ENCODE measurements at regions not wholly inside any gene's neighbourhood (a gene's known extent, or its start where the extent isn't known, plus 50 kb on each side); places are given as distances from the start of the nearest gene placed in this dataset.

GRCh38 chr4:3388471-3389232, 53.1 kb upstream of the HGFAC start:
- intact Hi-C loops (cut with micrococcal nuclease) (loop anchor here (1.0 to 5.0 kb wide), 3 partner anchors 34 to 49 kb away; no protein-coding TSS in a partner anchor), dilution Hi-C loops (cut with MboI; ENCODE audit: extremely low pct_ligation_motif_present, low sequenced_read_pairs) (no loop called here)
- ChIA-PET POLR2A (no interaction called here), CTCF (interaction anchor here (1.0 to 2.5 kb wide), 5 partner anchors 13 to 70 kb away, joined by 3 to 15 read pairs (median 3); no protein-coding TSS in a partner anchor)
- Histone ChIP-seq H2AFZ (ENCODE audit: low read depth, low read length) (no peak overlapping the region), H3K36me3 (ENCODE audit: control insufficient read depth in 2 of 2, extremely low read depth in 1 of 2, insufficient read depth in 2 of 2, low read length in 2 of 2) (no peaks in the 10 kb centered on the region), H4K20me1 (replicated peaks; ENCODE audit: control insufficient read depth, extremely low read depth, insufficient read depth, low read length) (no peaks in the 10 kb centered on the region), H3K4me1 (ENCODE audit: control insufficient read depth, extremely low read depth, insufficient read depth, low read length) (peaks cover 37% of the 10 kb centered on the region), H3K9ac (replicated peaks; ENCODE audit: extremely low read depth, insufficient read depth, low read length) (peak overlapping the region; percentile 38), H3K9me3 (replicated peaks; ENCODE audit: control insufficient read depth, insufficient read depth, low read length) (no peaks in the 10 kb centered on the region), H3K9me1 (replicated peaks; ENCODE audit: control insufficient read depth, extremely low read depth, insufficient read depth, low read length) (no peaks in the 10 kb centered on the region), H3K27me3 (ENCODE audit: control insufficient read depth in 2 of 2, insufficient read depth in 2 of 2, low read length in 2 of 2) (no peaks in the 10 kb centered on the region), H3K4me2 (ENCODE audit: insufficient read depth, low read length) (peak overlapping the region; percentile 71), H3K27ac (ENCODE audit: insufficient read depth, low read depth, low read length) (peak overlapping the region; percentile 24), H3K4me3 (replicated peaks in 1 of 3; ENCODE audit: insufficient read depth in 1 of 3, low read depth in 1 of 3, low read length in 3 of 3) (peak overlapping the region in 1 of 3 experiments; percentile 30), H3K79me2 (ENCODE audit: control insufficient read depth, insufficient read depth, low read length) (peaks cover 5% of the 10 kb centered on the region)
- DNase-seq (ENCODE audit: low read depth, low spot score) = peak; percentile 35
- TF ChIP-seq GATA2 (IDR thresholded peaks at IDR 0.05; ENCODE audit: insufficient read depth, insufficient read length, low read depth, low read length) = no peak
- no peak for TF ChIP-seq JUN (IDR thresholded peaks at IDR 0.05; ENCODE audit: borderline replicate concordance, insufficient read depth, insufficient read length, low read depth)
- TF ChIP-seq FOS (IDR thresholded peaks at IDR 0.05; ENCODE audit: borderline replicate concordance, insufficient read depth, low read length) = no peak
- no peak for TF ChIP-seq MAX (IDR thresholded peaks at IDR 0.05; ENCODE audit: insufficient read depth, insufficient read length)
- TF ChIP-seq EZH2 (IDR thresholded peaks at IDR 0.05; ENCODE audit: borderline replicate concordance, low read depth, low read length, severe bottlenecking) = no peak
- no peak for TF ChIP-seq POLR2A (IDR thresholded peaks at IDR 0.05; ENCODE audit: low read depth, low read length)
- no peak for TF ChIP-seq CTCF (IDR thresholded peaks at IDR 0.05; ENCODE audit: extremely low read depth in 1 of 2, insufficient read depth in 1 of 2, low read depth in 1 of 2, low read length in 2 of 2)
- peak; percentile 78 for FAIRE-seq
- BruUV-seq (replicated peaks) = no TSS peak
